Pancreas (tissue), 10 donors: ENCODE measurements at regions not wholly inside any gene's neighbourhood (a gene's known extent, or its start where the extent isn't known, plus 50 kb on each side); places are given as distances from the start of the nearest gene placed in this dataset.
"Not testable (repeated sequence)": the region's sequence is repeated elsewhere in the genome, so short reads cannot be mapped to it uniquely, and the experiment has no call there.

ENCODE experiments used
- ATAC-seq, 4 donors: fragments of 200-7000 bp; cut with Tn5 transposase; one replicate each; pipeline versions ENCODE4 v1.8.0 to v1.9.1; 2020; ENCODE audit warnings: mild to moderate bottlenecking in 4 of 4, moderate library complexity in 4 of 4
- DNase-seq, 6 donors: peaks; one replicate each; pipeline ENCODE4 v3.0.0-alpha.2; 2020
- FAIRE-seq: peaks from 2 replicates; lab custom pipeline; 2012; peaks lifted over from hg19 to GRCh38; lab: Jason Lieb, UNC
- H3K27ac ChIP-seq, 4 donors: fragments of 200-600 bp; sonication (generic); 1 replicate in 3 of 4; 2 replicates in 1 of 4; pipeline versions ENCODE4 v1.5.0 to v1.8.0; 2020
- H3K27me3 ChIP-seq, 4 donors: fragments of 200-600 bp; one replicate each; pipeline ENCODE4 v1.8.0; 2021
- H3K36me3 ChIP-seq, 3 donors: fragments of 200-600 bp; sonication (generic) in 1 of 3; one replicate each; pipeline versions ENCODE4 v1.5.0 to v1.8.0; 2020 to 2021
- H3K4me1 ChIP-seq, 3 donors: fragments of 200-600 bp; one replicate each; pipeline ENCODE4 v1.8.0; 2021
- H3K4me3 ChIP-seq, 4 donors: fragments of 200-600 bp; sonication (generic) in 2 of 4; one replicate each; pipeline versions ENCODE4 v1.5.0 to v1.8.0; 2020 to 2021
- H3K9me3 ChIP-seq, 4 donors: fragments of 200-600 bp; one replicate each; pipeline ENCODE4 v1.8.0; 2021
- WGBS, 2 donors: extraction: QIAGEN DNeasy Blood & Tissue Kit; methylation state at CpG; one replicate each; pipeline ENCODE4 v1.1.7; 2013; 5-methylcytosine and 5-hydroxymethylcytosine counted together
- intact Hi-C, 3 donors: fragments of 100-400 bp; cut with DNase I; formaldehyde crosslinking; loops; one replicate each; pipeline versions ENCODE4 v1.11.1 to v1.14.2; 2022
- donor health status: healthy with polysubstance abuse.
- donor health status: DM: no; HTN: no; CAD: no; lungs with moderate emphysema.
- donor health status: DM: no; HTN: no; CAD: no.
- donor health status: control.
- donor health status: control.
- donor health status: Bipolar disorder and iron deficiency.
- donor health status: DM: yes; HTN: yes; CAD: no.
- donor health status: DM: no; HTN: no; CAD: no.
- donor health status: DM: no; HTN: no; CAD: no.
- donor health status: DM: yes; HTN: yes; CAD: no.

DNA sequence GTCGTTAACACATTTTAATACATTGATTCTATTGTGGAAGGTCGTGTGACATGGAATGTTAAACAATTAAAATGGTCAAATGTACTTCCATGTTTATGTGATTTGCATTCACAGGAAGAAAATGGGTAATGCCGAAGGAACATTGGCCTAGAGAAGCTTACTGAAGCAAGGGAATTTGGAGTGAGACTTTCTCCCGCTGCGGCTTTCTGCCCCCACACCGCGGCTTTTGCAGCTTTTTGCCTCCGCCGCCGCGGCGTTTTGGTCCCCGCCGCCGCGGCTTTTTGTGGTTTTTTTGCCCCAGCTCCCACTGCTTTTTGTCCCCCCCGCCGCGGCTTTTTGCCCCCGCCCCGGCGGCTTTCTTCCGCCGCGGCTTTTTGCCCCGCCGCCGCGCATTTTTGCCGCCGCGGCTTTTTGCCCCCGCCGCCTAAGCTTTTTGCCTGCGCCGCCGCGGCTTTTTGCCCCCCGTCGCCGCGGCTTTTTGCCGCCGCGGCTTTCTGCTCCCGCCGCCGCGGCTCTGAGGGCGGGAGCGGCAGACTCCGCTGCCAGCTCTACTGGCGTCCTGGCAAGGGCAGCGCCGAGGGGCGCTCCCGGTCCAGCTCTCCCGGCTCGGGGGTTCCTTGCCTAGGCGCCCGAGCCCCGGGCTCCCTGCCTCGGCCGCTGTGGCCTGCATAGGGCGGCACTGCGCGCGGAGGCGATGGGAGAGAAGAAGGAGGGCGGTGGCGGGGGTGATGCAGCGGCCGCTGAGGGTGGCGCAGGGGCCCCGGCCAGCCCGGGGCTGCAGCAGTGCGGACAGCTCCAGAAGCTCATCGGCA lies 225.5 kb upstream of the VKORC1L1 start:
- H3K27ac ChIP-seq, H3K9me3 ChIP-seq, H3K27me3 ChIP-seq, H3K4me3 ChIP-seq, H3K36me3 ChIP-seq, H3K4me1 ChIP-seq, FAIRE-seq, DNase-seq, intact Hi-C loops: not testable (repeated sequence)
- ATAC-seq = peak in 3 of 4 donors; percentile 15 to 62 (median 30)
- no CpG with 5 or more reads among the region's 78 CpGs for WGBS, 2 donors

DNA sequence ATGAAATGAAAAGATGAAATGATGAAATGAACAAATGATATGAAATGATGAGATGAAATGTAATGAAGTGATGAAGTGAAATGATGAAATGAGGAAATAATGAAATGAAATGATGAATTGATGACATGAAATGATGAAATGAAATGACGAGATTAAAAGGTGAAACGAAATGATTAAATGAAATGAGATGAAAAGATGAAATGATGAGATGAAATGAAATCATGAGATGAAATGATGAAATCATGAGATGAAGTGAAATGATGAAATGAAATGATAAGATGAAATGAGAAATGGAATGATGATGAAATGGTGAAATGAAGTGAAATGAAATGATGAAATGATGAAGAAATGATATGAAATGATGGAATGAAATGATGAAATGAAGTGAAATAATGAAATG lies 221.7 kb upstream of the VKORC1L1 start:
- H3K27me3 ChIP-seq, FAIRE-seq, H3K9me3 ChIP-seq, H3K4me1 ChIP-seq, ATAC-seq, H3K27ac ChIP-seq, H3K4me3 ChIP-seq, intact Hi-C loops, H3K36me3 ChIP-seq, DNase-seq: not testable (repeated sequence)
- WGBS, 2 donors = 58% methylated on average over 2 of the region's 2 CpGs; no CpG with 5 or more reads in 1 of the 2 donors

DNA sequence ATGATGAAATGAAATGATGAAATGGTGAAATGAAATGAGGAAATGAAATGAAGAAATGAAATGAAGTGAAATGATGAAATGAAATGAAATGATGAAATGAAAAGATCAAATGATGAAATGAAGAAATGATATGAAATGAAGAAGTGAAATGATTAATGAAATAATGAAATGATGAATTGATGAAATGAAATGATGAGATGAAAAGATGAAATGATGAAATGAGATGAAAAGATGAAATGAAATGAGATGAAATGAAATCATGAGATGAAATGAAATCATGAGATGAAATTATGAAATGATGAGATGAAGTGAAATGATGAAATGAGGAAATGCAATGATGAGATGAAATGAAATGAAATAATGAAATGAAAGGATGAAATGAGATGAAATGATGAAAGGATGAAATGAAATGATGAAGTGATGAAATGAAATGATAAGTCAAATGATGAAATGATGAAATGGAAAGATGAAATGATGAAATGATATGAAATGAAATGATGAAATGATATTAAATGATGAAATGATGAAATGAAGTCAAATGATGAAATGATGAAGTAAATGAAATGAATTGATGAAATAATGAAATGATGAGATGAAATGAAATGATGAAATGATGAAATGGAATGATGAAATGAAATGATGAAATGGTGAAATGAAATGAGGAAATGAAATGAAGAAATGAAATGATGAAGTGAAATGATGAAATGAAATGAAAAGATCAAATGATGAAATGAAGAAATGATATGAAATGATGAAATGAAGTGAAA lies 220.9 kb upstream of the VKORC1L1 start:
- ATAC-seq, H3K27me3 ChIP-seq, H3K9me3 ChIP-seq, intact Hi-C loops, H3K36me3 ChIP-seq, H3K27ac ChIP-seq, DNase-seq, H3K4me3 ChIP-seq, H3K4me1 ChIP-seq: not testable (repeated sequence)
- FAIRE-seq = peak; percentile 17

DNA sequence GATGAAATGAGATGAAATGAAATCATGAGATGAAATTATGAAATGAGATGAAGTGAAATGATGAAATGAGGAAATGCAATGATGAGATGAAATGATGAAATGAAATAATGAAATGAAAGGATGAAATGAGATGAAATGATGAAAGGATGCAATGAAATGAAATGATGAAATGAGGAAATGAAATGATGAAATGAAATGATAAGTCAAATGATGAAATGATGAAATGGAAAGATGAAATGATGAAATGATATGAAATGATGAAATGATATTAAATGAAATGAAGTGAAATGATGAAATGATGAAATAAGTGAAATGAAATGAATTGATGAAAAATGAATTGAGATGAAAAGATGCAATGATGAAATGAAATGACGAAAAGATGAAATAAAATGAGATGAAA lies 220.2 kb upstream of the VKORC1L1 start:
- ATAC-seq, H3K27ac ChIP-seq, H3K4me3 ChIP-seq, DNase-seq, FAIRE-seq, H3K27me3 ChIP-seq, H3K36me3 ChIP-seq, intact Hi-C loops, H3K9me3 ChIP-seq, H3K4me1 ChIP-seq: not testable (repeated sequence)
- no CpG with 5 or more reads among the region's 1 CpG for WGBS, 2 donors

DNA sequence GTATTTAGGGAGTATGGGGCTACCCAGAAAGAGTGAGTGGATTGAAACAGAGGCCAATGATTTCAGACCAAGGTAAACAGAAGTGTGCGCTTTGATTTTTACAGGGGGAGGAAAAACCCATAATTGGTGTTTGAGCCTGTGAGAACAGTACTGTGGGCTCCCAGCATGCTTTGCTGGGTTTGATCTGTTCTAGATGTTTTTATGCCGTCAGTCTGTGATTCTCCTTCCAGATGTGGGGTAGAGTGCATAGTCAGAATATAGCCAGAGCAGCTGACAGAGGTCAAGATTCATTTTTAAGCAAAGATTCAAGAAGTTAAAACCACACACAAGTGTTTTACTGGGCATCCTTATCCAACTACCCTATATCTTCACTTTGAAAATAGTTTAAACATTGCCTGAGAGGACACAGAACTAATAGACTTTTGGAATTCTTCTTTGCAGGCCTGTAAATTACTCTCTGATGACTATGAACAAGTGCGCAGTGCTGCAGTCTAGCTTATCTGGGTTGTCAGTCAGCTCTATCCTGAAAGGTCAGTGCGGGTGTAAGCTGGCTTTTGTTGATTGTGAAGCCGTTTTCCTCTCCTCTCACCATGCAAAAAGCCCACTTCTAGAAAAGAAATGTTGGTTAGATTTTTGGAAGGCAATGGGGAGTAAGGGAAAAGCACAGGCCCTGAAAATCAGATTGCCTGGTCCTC lies 216.2 kb upstream of the VKORC1L1 start:
- no CpG with 5 or more reads among the region's 5 CpGs for WGBS, 2 donors
- intact Hi-C loops, H3K9me3 ChIP-seq, FAIRE-seq, DNase-seq, H3K4me1 ChIP-seq, H3K27me3 ChIP-seq, H3K4me3 ChIP-seq, H3K36me3 ChIP-seq, H3K27ac ChIP-seq, ATAC-seq: not testable (repeated sequence)

DNA sequence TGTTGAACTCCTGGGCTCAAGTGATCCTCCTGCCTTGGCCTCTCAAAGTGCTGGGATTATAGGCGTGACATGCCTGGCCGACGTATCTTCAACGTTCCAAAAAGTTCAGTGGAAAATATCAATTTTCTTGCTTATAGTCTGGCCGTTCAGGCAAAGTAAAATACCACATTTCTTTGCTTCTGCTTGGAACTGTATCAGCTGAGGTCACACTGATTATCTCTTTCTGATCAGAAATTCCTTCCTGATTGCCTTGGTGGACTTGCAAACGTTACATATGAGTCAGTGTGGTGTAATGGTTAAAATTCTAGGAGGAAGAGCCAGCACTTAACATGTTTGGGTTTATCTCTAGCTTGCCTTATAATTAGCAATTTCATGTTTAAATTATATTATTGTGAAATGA lies 189.5 kb upstream of the VKORC1L1 start:
- H3K36me3 ChIP-seq, FAIRE-seq, H3K9me3 ChIP-seq, H3K27me3 ChIP-seq, H3K4me1 ChIP-seq, H3K4me3 ChIP-seq, DNase-seq, intact Hi-C loops, H3K27ac ChIP-seq, ATAC-seq: not testable (repeated sequence)
- WGBS, 2 donors = 69 to 75% methylated on average over 6 of the region's 6 CpGs

DNA sequence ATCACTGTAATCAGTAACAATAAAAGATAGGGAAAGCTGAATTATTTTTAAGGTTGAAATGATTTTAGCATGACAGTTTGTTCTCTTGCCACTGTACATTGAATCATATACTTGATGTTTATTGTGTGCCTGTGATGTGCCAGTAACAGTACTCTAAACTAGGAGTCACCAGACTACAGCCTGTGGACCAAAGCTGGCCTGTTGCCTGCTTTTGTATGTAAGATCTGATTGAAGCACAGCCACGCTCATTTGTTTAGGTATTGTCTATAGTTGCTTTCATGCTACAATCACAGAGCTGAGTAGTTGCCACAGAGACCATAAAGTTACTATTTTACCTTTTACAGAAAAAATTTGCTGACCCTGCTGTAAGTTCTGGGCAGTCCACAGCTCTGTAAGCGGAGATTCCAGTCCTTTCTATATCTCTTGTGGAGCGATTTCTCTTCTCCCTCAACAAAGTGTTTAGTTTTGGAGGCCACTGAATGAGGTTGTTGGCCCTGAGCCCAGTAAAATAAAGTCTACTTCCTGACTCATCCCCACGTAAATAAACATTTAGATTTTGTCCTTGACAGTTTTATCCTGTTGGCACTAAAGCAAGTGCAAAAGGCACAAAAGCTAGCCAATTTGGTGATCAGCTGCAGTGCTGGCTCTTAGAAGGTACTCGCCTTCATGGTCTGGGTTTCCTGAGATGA lies 173.7 kb upstream of the VKORC1L1 start:
- H3K36me3 ChIP-seq, DNase-seq, H3K4me1 ChIP-seq, H3K27me3 ChIP-seq, intact Hi-C loops, H3K27ac ChIP-seq, FAIRE-seq, H3K4me3 ChIP-seq, H3K9me3 ChIP-seq: not testable (repeated sequence)
- ATAC-seq = peak; percentile 68 to 83 (median 80)
- 14 to 50% methylated on average over 1 of the region's 5 CpGs for WGBS, 2 donors

DNA sequence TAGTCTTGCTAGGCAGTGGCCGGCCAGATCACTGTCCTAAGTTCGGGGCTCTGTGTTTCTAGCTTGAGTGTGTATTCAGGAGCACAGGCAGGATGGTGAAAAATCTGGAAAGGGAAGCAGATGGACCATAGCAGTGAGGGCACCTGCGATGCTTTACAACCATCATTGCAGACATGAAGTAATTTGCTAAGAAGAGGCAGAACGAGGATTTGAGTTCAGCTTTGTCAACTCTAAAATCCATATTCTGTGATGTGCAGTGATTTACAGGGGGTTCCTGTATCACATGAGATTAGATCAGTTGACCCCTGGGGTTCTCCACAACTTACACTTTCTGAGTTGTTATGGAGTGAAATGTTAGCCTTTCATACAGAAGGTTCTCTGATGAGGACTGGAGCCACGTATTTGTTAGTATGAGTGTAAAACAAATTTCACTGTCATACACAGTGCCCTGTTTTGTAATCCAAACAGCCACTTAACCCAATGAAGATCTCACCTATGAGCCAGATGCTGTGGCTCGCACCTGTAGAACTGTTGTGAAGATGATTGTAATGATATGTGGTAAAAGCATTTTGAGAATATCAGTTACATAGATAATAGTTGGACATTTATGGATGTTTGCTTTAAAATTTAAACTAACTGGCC lies 173.0 kb upstream of the VKORC1L1 start:
- intact Hi-C loops, DNase-seq, H3K4me1 ChIP-seq, H3K4me3 ChIP-seq, H3K9me3 ChIP-seq, H3K27me3 ChIP-seq, H3K36me3 ChIP-seq, FAIRE-seq, ATAC-seq, H3K27ac ChIP-seq: not testable (repeated sequence)
- WGBS, 2 donors = 68 to 84% methylated on average over 4 of the region's 6 CpGs

DNA sequence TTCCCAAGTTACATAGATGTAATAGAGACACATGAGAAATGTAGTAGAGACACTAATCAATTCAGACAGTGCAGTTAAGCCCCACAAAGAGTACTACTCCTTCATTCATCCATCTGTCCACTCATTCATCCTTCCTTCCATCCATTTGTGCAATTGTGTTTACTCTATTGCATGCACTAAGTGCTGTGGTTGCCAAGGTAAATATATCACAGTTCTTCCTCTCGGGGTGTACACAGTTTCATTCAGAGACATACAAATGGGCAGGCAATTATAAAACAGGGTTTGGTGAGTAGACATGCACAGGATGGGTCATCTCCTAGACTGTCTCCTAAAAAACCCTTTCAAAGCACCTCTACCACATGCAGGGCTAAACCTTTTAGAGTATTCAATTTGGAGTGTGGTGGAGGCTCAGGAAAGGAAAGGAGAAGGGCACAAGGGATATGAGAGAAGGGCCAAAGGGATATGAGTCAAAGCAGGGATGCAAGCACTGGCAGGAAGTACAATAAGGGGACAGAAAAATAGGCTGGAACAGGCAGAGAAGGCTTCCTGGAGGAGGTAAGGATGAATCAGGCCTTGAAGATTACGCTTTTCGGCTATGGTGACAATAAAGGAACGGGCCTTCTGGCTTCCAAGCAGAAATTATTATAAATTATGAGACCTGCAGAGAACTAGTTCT lies 153.6 kb upstream of the VKORC1L1 start:
- H3K27me3 ChIP-seq, ATAC-seq, H3K9me3 ChIP-seq, DNase-seq, H3K4me1 ChIP-seq, intact Hi-C loops, H3K27ac ChIP-seq, H3K36me3 ChIP-seq, FAIRE-seq, H3K4me3 ChIP-seq: not testable (repeated sequence)
- WGBS, 2 donors = 53 to 82% methylated on average over 4 of the region's 4 CpGs
